ENCODE measurements at regions not wholly inside any gene's neighbourhood (a gene's known extent, or its start where the extent isn't known, plus 50 kb on each side); places are given as distances from the start of the nearest gene placed in this dataset.
"Not testable (repeated sequence)": the region's sequence is repeated elsewhere in the genome, so short reads cannot be mapped to it uniquely, and the experiment has no call there.

DNA sequence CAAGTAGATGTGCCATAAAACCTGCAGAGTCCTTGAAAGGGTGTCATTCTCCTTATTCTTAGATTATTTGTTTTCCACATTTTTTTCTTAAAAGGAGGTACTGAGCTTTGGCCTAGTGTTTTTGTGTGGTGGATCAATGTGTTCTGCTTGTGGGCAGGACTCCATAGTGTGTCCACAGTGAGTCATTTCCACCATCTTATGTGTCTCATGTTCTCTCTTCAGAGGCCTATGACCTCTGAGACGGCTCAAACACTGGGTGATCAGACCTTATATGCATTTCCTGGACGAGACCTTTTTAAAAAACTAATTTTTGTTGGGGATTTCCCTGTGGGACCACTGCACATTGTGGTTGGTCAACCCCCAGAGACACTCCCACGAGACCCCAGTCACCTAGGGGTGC, 93.4 kb downstream of the CHCHD4 start:
- TF ChIP-seq, protein P1, sequence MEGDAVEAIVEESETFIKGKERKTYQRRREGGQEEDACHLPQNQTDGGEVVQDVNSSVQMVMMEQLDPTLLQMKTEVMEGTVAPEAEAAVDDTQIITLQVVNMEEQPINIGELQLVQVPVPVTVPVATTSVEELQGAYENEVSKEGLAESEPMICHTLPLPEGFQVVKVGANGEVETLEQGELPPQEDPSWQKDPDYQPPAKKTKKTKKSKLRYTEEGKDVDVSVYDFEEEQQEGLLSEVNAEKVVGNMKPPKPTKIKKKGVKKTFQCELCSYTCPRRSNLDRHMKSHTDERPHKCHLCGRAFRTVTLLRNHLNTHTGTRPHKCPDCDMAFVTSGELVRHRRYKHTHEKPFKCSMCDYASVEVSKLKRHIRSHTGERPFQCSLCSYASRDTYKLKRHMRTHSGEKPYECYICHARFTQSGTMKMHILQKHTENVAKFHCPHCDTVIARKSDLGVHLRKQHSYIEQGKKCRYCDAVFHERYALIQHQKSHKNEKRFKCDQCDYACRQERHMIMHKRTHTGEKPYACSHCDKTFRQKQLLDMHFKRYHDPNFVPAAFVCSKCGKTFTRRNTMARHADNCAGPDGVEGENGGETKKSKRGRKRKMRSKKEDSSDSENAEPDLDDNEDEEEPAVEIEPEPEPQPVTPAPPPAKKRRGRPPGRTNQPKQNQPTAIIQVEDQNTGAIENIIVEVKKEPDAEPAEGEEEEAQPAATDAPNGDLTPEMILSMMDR (IDR thresholded peaks at IDR 0.05; ENCODE audit: insufficient read depth, low read length), result no peak
- DNase-seq (ENCODE audit: low read depth), result no peak
- H3K4me3 ChIP-seq (ENCODE audit: low read depth, low read length), result no peak overlapping the region

DNA sequence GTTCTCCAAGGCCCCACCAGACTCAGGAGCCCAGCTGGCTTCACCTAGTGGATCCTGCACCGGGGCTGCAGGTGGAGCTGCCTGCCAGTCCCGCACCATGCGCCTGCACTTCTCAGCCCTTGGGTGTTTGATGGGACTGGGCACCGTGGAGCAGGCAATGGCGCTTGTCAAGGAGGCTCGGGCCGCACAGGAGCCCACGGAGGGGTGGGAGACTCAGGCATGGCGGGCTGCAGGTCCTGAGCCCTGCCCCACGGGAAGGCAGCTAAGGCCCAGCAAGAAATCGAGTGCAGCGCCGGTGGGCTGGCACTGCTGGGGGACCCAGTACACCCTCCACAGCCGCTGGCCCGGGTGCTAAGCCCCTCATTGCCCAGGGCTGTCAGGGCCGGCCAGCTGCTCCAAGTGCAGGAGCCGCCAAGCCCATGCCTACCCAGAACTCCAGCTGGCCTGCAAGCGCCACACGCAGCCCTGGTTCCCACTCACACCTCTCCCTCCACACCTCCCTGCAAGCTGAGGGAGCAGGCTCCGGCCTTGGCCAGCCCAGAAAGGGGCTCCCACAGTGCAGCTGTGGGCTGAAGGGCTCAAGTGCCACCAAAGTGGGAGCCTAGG, 95.2 kb downstream of the CHCHD4 start:
- H3K4me3 ChIP-seq (ENCODE audit: low read depth, low read length); DNase-seq (ENCODE audit: low read depth): not testable (repeated sequence)

DNA sequence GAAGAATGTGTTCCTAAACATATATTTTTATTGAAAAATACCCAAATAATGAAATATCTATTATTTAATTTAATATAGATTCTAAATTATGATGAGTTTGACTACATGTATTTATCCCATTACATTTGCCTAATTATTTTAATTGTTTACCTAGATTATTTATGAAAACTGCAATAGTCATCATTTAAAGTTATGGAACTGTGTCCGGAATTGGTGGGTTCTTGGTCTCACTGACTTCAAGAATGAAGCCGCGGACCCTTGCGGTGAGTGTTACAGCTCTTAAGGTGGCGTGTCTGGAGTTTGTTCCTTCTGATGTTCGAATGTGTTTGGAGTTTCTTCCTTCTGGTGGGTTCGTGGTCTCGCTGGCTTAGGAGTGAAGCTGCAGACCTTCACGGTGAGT, 96.5 kb downstream of the CHCHD4 start:
- H3K4me3 ChIP-seq (ENCODE audit: low read depth, low read length); DNase-seq (ENCODE audit: low read depth): not testable (repeated sequence)

DNA sequence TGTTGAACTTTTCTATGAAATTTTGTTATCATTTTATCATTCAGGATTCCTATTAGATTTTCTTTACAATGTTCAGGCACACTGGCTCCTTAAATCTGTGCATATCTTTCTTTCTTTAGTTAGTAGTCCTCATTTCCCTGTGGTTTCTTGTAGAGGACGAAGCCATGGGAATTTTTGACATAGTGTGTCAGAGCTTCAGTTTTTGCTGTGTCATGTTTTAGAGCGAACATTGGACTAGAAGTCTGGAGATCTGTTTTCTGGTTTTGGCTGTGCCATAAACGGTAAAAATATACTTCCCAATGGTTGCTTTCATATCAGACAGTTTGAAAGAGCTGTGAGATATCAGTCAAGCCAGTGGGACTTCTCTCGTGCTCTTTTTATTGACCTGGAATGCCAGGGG, 105.2 kb downstream of the CHCHD4 start:
- TF ChIP-seq, protein P1 (IDR thresholded peaks at IDR 0.05; ENCODE audit: insufficient read depth, low read length), result no peak
- H3K4me3 ChIP-seq (ENCODE audit: low read depth, low read length), result no peak overlapping the region
- DNase-seq (ENCODE audit: low read depth), result peak; percentile 2

DNA sequence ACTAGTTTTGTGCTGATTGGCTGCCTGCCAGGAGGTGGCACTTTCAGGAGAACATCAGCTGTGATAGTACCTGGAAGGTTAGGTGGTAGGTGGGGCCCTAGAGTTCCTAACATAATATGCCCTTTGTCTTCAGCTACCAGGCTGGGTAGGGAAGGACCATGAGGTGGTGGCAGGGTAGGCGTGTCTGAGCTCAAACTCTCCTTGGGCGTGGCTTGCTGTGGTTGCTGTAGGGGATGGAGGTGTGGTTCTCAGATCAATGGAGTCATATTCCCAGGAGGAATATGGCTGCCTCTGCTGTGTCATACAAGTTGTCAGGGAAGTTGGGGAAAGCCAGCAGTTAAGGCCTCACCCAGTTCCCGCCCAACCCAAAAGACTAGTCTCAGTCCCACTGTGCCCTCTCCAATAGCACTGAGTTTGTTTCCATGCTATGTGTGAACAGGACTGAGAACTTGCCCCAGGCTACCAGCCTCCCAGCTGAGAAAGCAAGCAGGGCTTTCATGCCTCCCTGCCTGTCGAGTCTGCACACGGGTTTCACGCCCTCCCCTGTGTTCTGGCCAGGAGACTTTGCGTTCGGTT, 107.7 kb downstream of the CHCHD4 start:
- DNase-seq (ENCODE audit: low read depth), result no peak
- TF ChIP-seq, protein P1 (IDR thresholded peaks at IDR 0.05; ENCODE audit: insufficient read depth, low read length), result no peak
- H3K4me3 ChIP-seq (ENCODE audit: low read depth, low read length), result no peak overlapping the region

DNA sequence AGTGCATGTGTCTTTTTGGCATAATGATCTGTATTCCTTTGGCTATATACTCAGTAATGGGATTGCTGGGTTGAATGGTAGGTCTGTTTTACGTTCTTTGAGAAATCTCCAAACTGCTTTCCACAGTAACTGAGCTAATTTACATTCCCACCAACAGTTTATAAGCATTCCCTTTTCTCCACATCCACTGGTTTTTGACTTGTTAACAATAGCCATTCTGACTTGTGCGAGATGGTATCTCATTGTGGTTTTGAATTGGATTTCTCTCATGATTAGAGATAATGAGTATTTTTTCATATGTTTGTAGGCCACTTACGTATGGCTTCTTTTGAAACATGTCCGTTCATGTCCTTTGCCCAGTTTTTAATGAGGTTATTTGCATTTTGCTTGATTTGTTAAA, 117.7 kb downstream of the CHCHD4 start:
- no peak overlapping the region for H3K4me3 ChIP-seq (ENCODE audit: low read depth, low read length)
- no peak for DNase-seq (ENCODE audit: low read depth)
- TF ChIP-seq, protein P1 (IDR thresholded peaks at IDR 0.05; ENCODE audit: insufficient read depth, low read length), result no peak

DNA sequence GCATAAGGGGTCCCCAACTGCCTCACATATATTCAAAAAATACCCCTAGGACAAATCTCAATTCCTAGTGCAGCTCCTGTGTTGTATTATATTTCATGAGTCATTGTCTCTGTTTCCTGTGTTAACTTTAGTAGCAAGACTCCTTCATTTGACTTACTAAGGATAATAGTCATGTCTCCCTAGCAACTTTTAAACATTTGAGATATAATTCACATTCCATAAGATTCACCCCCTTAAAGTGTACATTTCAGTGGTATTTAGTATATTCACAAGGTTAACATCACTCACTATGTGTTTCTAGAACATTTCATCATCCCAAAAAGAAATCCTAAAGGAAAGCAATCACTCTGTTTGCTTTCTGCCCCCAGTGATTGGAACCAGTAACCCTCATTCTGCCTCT, 121.3 kb upstream of the WNT7A start:
- TF ChIP-seq, protein P1 (IDR thresholded peaks at IDR 0.05; ENCODE audit: insufficient read depth, low read length), result no peak
- DNase-seq (ENCODE audit: low read depth), result peak; percentile 5
- no peak overlapping the region for H3K4me3 ChIP-seq (ENCODE audit: low read depth, low read length)

DNA sequence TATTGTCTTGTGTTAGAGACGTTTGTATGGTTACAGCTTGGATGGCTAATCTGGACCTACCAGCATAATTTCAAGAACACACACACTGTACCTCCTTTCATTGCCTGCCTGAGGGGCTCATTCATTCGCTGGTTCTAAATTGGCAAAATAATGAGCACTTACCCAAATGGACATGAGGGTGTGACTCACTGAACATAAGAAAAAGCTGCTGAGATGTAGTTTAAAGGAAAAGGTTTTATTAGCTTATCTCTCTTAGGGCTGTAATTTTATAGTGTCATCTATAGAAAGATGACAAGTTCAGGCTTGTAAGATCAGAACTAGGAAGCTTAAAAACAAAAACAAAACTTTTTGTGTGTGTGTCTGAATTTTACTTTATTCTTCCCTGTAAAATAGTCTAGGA, 120.7 kb upstream of the WNT7A start:
- H3K4me3 ChIP-seq (ENCODE audit: low read depth, low read length), result no peak overlapping the region
- DNase-seq (ENCODE audit: low read depth), result no peak
- TF ChIP-seq, protein P1 (IDR thresholded peaks at IDR 0.05; ENCODE audit: insufficient read depth, low read length), result no peak
